NCI-H1436 treated with DMSO at 0.1 percent for 48 hours (cell line): ENCODE measurements at regions not wholly inside any gene's neighbourhood (a gene's known extent, or its start where the extent isn't known, plus 50 kb on each side); places are given as distances from the start of the nearest gene placed in this dataset.

Experiments
- DNase-seq: peaks from one replicate; lab custom pipeline; 2025; lab: John Stamatoyannopoulos, UW

DNA sequence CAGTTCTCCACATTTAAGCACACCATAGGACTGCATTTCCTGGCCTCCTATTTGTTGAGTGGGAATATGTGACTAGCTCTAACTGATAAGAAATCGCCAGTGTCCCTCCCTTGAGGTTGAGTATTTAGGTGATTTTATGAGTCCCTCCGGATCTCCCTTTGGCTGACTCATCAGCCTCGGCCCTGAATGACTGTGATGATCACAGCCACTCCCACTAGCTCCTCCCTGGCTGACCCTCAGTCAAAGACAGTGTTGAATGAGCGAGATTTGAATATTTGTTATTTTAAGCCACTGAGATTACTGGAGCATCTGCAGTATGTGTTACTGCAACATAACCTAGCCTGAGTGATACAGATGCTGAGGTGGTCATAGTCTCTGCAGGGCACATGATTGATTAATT lies 515.3 kb downstream of the EPHB1 start:
- peak; percentile 23 for DNase-seq

DNA sequence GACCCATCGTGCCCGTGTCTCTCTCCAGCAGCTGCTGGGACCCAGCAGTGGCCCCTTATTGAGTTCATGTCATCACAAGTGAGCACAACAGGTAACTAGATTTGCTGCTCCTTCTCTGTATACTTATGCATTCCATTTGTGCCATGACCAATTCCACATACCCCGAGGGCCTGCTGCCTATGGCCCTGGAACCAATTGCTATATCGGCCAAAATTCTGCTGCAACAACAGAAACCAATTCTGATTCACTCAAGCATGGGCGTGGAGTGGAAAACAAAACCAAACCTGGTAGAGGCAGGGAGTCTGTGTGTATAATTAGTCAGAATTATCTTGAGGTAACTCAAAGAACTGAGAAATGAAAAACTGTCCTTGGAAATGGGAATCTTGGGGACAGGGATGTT lies 516.6 kb downstream of the EPHB1 start:
- no peak for DNase-seq

DNA sequence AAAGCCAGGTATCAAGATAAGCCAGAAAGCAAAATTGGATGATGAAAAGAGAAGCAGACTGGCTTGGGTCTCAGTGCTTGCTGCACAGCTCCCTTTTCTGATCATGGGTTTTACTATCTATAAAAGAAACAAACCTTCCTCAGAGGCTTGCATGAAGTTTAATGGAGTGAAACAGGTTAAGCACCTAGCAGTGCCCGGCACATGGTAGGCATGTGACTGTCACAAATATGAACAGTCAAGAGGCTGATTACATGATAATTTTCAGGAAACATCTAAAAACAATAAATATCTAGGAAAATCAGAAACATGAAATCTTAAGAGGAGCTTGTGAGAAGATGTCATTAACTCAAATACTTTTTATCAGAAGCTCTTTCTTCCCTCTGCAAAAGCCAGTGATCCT lies 519.2 kb downstream of the EPHB1 start:
- DNase-seq: no peak

DNA sequence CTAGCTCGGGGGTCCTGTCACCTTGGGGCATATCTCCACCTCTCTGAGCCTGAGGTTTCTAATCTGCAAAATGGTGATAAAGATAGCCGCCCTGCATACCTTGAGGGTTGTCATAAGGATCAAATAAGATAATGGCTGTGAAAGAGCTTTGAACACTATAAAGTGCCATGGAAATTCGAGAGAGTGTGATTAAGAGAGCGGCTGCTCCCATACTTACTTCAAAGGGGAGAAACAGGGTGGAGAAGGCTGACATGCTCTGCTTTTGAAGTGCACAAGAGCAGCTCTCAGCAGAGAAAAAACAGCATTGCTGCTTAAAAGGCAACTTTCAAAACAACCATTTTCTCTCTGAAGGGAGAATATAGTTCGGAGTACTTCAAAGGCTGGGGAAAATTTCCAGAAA lies 529.2 kb downstream of the EPHB1 start:
- DNase-seq: no peak

DNA sequence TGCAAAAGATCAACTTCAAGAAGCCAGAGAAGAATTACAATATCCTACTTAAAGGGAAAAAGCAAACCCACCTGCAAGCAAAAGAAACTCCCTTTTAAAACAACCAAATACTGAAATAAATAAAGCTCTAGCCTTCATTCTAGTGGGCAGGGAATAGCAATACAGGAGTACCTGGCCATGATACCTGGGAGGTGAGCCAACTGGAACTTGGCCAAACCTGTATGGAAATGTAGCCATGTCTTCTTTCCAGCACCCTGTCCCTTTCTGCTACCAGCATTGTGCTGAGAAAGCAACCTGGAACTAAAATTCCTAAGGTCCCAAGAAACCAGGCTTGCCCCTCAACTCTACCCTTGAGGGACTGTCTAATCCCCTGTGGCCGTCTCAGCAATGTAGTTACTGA lies 530.0 kb downstream of the EPHB1 start:
- no peak for DNase-seq

DNA sequence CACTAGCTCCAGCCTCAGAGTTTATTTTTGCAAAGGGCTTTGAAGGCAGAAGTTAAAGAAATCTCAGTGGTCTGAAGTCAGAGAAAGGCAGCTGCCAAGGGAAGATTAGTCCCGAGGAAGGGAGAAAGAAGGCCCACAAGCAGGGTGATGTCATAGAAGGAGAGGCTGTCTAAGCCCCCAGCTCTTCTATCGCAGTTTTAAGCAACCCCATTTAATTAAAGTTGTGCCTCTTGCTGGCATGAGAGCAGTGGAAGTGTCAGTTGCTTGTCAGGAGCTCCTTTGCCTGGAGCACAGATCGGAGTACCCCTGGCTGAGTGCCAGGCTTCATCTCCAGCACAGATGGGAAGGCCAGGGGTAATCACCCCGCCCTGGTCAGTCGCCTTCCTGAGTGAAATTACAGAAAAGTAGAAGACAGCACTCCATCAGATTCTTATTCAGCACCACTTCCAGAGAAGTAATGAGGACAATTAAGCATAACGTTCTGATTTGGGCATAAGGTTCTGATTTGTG lies 530.7 kb downstream of the EPHB1 start:
- no peak for DNase-seq

DNA sequence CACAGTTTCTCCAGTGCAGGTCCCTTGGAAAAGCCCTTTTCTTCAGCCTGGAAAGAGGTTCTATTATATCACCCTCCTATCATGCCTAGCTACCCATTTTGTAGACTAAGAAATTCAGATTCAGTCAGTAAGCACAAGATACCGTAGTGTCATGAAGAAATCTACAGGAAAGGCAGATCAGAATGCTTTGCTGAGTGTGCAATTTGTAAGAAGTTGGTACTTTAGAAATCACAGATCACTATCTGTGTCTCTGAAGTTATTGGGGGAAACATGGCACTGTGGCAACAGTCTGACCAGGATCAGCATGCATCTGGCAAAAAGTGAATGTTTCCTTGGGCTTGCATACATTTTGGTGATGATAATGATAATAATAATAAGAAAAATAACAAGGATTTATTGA lies 531.8 kb downstream of the EPHB1 start:
- DNase-seq: no peak

DNA sequence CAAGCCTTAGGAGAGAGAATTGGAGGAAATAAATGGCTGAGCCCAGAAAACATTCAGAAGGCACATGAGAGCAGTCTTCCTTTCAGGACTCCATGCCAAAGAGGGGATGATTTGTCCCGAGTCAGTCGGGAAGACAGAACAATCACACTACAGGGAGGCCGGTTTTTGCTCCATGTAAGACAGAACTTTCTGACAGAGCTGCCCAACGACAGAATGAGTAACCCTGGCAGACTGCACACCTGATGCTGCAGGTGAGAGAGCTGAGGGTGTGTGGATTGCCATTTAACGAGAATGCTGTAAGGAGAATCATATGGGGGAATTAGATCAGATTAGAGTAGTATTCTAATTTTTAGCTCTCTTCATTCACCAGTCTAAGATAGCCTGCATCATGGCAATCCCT lies 533.0 kb downstream of the EPHB1 start:
- no peak for DNase-seq

DNA sequence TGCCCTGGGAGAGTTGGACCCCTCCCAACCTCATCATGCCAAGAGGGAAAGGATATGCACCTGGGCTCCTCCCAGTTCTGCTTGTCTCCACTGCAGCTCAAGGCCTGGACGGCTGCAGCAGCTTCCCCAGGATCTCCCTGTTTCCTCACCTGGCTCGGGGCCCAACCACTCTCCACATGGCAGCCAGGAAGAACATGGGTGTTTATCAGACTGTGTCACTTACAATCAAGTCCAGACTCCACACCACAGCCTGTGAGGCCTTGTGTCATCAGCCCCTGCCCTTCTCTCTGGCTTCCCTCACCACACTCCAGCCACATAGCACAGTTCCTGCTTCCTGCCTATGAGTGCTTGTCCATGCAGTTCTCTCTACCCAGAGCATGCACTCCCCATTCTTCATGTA lies 534.4 kb downstream of the EPHB1 start:
- no peak for DNase-seq

DNA sequence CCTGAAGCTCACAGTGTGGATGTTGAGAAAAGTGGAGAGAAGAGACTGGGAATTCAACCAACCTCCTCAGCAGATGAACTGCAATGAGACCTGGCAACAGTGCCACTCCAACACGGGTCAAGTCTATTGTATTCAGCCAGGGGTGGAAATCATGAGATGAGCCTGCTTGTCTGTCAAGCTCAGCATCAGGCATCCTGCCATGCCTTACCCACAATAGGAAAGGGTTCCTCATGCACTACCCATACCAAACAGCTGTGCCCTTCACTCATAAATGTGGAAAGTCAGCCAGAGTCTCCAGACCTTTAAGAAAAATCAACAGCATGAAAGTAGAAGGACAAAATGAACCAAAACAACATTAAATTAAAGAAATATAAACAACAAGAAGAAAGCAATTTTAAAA lies 542.1 kb downstream of the EPHB1 start:
- DNase-seq: no peak

DNA sequence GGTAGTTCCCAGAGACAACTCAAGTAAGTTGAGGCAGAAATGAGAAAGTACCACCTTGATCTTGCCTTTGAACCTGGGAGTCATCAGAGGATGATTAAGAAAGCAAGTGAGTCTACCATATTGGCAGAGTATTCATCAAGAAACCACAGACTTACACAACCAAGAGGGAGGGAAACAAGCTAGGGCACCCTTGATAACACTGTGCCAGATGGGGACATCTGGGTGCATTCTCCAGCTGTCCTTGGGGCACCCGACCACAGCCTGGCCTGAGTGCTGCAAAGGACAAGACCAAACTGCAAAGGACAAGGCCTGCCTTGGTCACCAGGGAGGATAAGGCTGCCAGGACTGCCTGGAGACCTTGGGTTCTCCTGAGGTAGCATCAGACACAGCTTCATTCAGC lies 553.6 kb downstream of the EPHB1 start:
- no peak for DNase-seq

DNA sequence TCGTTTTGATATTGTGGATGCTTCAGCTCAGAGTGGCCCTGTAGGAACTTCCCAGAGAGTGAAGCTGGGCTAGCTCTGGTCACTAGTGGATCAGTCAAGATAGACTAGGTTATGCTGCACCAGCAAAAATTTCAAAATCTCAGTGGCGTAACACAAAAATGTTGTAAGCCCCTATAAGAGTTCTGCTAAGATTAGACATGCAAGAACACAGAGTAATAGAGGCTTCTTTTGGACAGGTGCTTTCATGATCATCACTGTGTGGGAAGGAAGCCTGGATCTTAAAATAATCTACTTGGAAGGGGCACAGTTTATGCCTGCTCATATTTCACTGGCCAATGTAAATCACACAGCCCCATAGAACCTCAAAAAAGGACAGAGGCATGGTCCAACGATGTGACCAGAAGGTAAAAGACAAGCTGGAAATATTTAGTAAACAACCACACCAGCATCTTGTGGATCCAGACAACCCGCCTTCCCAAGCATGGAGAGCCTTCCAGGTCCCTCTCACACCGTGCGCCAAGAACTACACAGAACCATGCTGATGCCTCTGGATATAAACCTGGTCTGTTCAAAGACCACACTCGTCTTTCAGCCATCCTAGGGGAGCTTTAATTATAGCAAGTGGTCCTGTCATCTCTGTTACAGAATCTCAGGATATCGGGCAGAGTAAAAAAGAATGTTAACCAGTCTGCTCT lies 554.3 kb downstream of the EPHB1 start:
- DNase-seq: no peak

DNA sequence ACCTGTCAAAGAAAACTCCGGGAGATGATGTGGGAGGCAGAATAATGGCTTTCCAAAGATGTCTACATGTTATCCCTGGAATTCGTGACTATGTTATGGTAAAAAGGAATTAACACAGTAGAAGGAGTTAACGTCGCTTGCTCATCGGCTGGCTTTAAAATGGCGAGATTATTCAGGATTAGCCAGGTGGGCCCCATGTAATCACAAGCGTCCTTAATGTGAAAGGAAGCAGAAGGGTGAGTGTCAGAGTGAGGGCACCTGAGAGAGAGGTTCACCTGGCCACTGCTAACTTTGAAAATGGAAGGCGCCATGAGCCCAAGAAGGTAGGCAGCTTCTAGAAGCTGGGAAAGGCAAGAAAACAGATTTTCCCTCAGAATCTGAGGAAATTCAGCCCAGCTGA lies 557.2 kb downstream of the EPHB1 start:
- no peak for DNase-seq

DNA sequence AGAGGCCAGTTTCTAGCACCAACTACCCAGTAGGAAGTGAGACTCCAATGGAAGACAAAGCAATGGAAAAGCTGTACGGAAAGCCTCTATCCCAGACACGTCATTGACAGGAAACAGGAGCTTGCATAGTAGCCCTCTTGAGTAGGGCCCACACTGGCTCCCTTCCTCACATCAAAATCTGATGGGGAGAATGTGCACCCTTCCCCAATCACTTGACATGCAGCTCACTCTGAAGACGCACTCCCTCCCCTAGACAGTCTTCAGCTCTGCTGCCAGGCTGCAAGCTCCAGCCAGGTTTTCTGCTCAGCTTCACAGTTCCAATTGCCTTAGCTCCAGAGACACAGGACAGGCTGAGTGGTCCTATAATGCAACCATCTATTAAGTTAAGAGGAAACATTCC lies 567.8 kb downstream of the EPHB1 start:
- DNase-seq: no peak

DNA sequence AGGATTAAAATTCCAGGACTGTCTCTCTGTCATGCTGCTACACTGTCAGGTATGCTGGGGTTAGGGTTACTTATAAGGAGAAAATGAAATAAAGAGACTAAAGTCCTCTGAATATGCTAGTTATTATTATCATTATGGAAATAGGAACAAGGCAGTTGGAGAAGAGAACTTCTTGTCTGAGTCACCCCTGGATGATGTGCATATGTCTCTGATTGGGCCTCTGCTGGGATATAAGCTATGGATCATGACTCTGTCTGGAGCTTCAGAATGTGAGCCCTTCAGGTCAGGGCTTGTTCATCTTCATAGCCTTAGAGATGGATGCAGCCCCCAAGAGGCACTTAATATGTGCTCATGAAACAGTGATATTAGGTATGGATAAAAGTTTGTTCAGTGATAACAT lies 569.6 kb downstream of the EPHB1 start:
- DNase-seq: no peak

DNA sequence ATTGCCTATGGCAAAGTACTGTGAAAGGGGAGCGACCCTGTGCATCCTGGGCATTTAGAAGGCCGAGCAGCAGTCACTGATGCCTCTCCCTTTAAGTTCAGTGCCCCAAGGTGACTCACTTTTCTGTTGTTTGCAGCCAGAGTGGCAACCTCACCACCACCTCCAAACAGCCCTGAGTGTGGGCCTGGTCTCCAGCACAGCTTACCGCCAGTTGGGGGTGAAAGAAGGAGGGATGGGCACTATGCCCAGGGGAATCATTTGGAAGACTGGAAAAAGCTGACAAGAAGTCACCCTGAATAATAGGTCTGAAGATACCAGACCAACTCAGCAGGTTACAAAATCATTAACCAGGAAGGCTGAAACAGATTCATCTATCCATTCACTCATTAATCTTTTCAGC lies 571.8 kb downstream of the EPHB1 start:
- no peak for DNase-seq

DNA sequence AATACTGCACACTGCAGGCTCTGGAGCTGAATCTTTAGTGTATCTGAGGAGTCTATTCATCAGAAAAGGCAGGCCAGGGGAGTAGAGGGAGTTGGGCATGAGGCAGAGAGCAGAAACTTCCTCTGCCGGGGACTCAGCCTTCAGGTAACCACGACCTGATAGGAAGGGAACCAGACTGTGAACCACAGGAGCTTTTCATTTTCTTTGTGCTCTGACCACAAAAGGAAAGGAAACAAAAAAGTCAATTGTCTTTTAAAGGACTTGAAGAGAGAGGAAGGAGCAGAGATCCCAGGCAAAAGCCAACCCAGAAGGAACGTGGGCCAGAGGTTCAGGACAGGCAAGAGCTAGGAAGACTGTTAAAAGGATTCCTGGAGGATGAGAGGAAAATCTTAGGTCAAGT lies 573.3 kb downstream of the EPHB1 start:
- DNase-seq: no peak

DNA sequence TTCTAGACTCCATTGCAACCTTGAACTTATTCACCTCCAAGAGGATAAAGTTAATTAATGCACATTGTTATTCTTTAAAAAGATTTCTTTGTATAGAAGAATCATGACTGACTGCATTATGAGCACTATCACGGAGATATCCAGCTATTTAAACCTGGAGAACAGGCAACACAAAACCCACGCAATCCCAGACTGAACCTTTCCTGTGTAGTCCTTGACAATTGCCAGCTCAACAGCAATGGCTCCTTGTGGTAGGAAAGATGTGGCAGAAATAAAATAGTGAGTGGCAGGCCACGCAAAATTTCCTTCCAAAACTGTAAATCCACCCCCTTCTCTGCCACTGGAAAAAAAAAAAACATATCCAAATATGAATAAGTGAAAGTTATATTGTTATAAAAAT lies 573.7 kb downstream of the EPHB1 start:
- DNase-seq: no peak

DNA sequence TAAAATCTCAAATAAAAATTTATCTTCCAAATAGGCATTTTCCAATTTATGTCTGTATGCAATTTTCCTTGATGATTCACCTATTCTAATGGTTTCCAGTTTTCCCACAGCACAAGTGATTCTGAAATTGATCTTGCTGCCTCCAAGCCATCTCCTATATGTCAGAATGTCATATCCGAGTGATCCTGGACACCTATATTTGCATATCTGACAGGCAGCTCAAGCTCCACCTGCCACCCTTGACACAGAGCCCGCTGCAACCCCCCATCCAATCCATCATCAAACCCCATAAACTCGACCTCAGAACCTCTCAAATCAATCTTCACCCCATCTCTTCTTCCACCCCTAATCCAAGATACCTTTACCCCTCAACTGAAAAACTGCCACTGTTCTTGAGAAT lies 579.5 kb downstream of the EPHB1 start:
- DNase-seq: no peak

DNA sequence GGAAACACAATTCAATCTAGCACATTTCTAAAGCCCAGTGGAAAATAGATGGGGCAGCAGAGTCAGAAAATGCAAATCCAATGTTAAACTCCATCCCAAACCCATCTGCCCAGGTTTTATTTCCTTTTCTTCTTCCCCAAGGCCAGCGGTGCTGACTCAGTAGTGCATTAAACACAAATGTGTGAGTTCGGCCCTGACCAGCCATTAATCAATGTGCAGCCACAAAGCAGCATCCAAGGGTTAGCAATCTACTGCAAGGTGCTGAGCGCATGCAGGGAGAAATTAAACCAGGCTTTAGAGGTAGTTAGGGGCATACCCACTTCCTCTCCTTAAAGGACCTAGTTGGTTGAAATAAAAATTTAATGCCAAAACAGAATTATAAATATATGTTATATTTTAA lies 583.3 kb upstream of the PPP2R3A start:
- DNase-seq: no peak

DNA sequence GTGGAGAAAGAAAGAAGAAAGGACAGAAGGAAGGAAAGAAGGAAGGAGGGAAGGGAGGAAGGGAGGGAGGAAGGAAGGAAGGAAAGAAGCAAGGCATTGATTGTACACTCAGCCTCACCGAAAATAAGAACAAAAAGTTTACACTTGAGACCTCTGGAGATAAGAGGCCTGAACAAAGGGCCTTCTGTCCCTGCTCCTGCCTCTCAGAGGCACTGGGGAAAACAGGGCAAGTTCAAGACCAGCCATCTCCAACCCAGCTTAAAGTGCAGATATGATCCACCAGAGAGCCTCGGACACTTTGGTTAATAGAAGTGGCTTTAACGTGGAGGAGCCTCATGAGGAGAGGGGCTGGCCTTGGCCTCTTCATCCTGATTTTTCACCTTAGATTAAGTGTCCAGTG lies 582.9 kb upstream of the PPP2R3A start:
- DNase-seq: no peak

DNA sequence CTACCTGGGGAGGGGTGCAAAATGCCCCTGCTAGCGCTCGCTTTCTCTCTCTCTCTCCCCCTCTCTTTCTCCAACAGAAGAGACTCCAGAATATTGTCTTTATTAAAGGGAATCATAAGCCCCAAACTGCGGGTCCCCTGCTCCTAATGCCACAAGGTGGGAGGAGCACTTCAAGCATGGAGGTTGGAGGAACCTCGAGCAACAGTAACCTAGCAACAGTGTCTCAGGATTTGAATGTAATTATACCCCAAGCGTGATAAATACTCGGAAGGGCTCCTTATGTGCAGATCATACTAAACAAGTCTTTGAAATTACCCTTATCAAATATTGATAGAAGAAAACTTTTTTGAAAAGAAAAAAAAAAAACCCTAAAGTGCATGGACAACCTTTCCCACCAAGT lies 582.2 kb upstream of the PPP2R3A start:
- no peak for DNase-seq

DNA sequence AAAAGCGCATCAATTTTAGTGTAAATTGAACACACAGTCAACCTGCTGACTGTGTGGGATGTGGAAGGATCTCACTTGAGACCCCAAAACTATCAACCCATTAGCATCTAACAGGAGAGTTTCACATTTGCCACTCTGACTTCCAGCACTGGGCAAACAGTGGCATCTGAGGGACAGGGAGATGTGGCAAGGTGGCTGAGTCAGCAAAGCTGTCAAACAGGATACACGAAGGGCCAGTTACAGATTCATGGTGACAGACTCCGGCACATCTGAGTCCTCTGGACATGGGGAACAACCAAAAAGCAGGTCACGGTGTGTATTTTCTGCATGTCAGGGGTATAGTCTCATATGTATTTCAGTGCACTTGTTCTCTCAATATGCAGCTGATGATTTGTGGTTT lies 573.4 kb upstream of the PPP2R3A start:
- no peak for DNase-seq

DNA sequence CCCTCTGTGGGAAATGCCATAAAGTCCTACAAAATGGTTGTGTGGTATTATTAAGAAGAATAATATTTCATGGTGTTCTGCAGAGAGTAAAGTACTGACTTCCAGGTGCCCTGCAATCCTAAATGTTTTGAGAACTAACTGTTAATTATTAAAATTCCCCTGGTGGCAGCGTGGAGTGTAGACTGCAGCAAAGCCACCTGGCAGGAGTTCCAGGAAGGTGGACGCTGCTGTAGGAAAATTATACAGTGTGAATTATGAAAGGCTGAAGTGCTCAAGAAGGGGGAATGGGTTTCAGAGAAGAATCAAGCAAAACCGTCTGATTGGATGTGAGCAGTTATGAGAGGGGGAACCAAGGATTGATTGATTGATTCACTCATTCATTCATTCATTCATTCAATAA lies 572.4 kb upstream of the PPP2R3A start:
- no peak for DNase-seq
